ENCODE measurements at regions not wholly inside any gene's neighbourhood (a gene's known extent, or its start where the extent isn't known, plus 50 kb on each side); places are given as distances from the start of the nearest gene placed in this dataset.

GRCh38 chr7:106424476-106425016, 139.8 kb upstream of the NAMPT start:
- TF ChIP-seq POLR2AphosphoS5 (IDR thresholded peaks at IDR 0.05), result no peak
- TF ChIP-seq CTCF (IDR thresholded peaks at IDR 0.05), result no peak

Measured in breast epithelium (tissue), 3 donors.